ENCODE measurements at regions not wholly inside any gene's neighbourhood (a gene's known extent, or its start where the extent isn't known, plus 50 kb on each side); places are given as distances from the start of the nearest gene placed in this dataset.

- FAIRE-seq (no peak), DNase-seq (ENCODE audit: low read depth, low spot score) (no peak)
- Histone ChIP-seq H3K9me1 (replicated peaks; ENCODE audit: control insufficient read depth, extremely low read depth, insufficient read depth, low read length) (no peaks in the 10 kb centered on the region), H4K20me1 (replicated peaks; ENCODE audit: control insufficient read depth, extremely low read depth, insufficient read depth, low read length) (no peaks in the 10 kb centered on the region), H3K4me3 (replicated peaks in 1 of 3; ENCODE audit: insufficient read depth in 1 of 3, low read depth in 1 of 3, low read length in 3 of 3) (no peak overlapping the region), H3K36me3 (ENCODE audit: control insufficient read depth in 2 of 2, extremely low read depth in 1 of 2, insufficient read depth in 2 of 2, low read length in 2 of 2) (no peaks in the 10 kb centered on the region), H2AFZ (ENCODE audit: low read depth, low read length) (no peak overlapping the region), H3K4me1 (ENCODE audit: control insufficient read depth, extremely low read depth, insufficient read depth, low read length) (no peaks in the 10 kb centered on the region), H3K9ac (replicated peaks; ENCODE audit: extremely low read depth, insufficient read depth, low read length) (no peak overlapping the region), H3K4me2 (ENCODE audit: insufficient read depth, low read length) (no peak overlapping the region), H3K27me3 (ENCODE audit: control insufficient read depth in 2 of 2, insufficient read depth in 2 of 2, low read length in 2 of 2) (no peaks in the 10 kb centered on the region), H3K9me3 (replicated peaks; ENCODE audit: control insufficient read depth, insufficient read depth, low read length) (no peaks in the 10 kb centered on the region), H3K27ac (ENCODE audit: insufficient read depth, low read depth, low read length) (no peak overlapping the region), H3K79me2 (ENCODE audit: control insufficient read depth, insufficient read depth, low read length) (no peaks in the 10 kb centered on the region)
- dilution Hi-C loops (cut with MboI; ENCODE audit: extremely low pct_ligation_motif_present, low sequenced_read_pairs), result no loop called here
- no TSS peak for BruUV-seq (replicated peaks)
- intact Hi-C loops (cut with micrococcal nuclease), result no loop called here
- ChIA-PET POLR2A (no interaction called here), CTCF (no interaction called here)
- TF ChIP-seq POLR2AphosphoS5 (IDR thresholded peaks at IDR 0.05; ENCODE audit: insufficient read depth, low read depth, low read length), result no peak
- no peak for TF ChIP-seq MYC (IDR thresholded peaks at IDR 0.05; ENCODE audit: low read depth, low read length)
- no peak for TF ChIP-seq GATA2 (IDR thresholded peaks at IDR 0.05; ENCODE audit: insufficient read depth, insufficient read length, low read depth, low read length)
- TF ChIP-seq FOS (IDR thresholded peaks at IDR 0.05; ENCODE audit: borderline replicate concordance, insufficient read depth, low read length), result no peak
- TF ChIP-seq MAX (IDR thresholded peaks at IDR 0.05; ENCODE audit: insufficient read depth, insufficient read length), result no peak
- TF ChIP-seq JUN (IDR thresholded peaks at IDR 0.05; ENCODE audit: borderline replicate concordance, insufficient read depth, insufficient read length, low read depth), result no peak
- no peak for TF ChIP-seq EZH2 (IDR thresholded peaks at IDR 0.05; ENCODE audit: borderline replicate concordance, low read depth, low read length, severe bottlenecking)
- TF ChIP-seq CTCF (IDR thresholded peaks at IDR 0.05; ENCODE audit: extremely low read depth in 1 of 2, insufficient read depth in 1 of 2, low read depth in 1 of 2, low read length in 2 of 2), result no peak
- no peak for TF ChIP-seq POLR2A (IDR thresholded peaks at IDR 0.05; ENCODE audit: low read depth, low read length)
These were observed 66.0 kb upstream of the IRX4 start for GRCh38 chr5:1948663-1949191.

All from endothelial cell of umbilical vein (primary cell).